ENCODE measurements at regions not wholly inside any gene's neighbourhood (a gene's known extent, or its start where the extent isn't known, plus 50 kb on each side); places are given as distances from the start of the nearest gene placed in this dataset.
"Not testable (repeated sequence)": the region's sequence is repeated elsewhere in the genome, so short reads cannot be mapped to it uniquely, and the experiment has no call there.

DNA sequence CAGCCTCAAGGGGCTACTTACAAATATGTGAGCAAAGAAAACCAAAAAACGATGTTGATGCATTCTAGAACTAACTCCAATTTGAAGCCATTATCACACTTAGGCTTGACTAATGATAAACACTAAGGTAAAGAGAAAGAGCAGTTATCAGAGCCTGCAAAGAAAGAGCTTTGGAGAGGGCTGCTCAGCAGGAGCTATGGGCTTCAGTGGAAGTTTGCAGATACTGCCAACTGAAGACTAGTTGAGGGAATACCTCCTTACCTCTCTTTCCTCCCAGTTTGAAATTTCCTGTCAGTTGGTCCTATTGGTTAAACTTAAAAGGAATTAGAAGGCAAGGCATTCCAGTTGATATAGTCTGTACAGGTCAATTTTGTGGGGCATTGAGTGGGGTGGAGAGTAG is 498.1 kb upstream of the POT1 start:
- Histone ChIP-seq H3K27ac (no peak overlapping the region), H3K36me3 (no peaks in the 10 kb centered on the region), H3K9me3 (no peaks in the 10 kb centered on the region), H3K4me3 (no peak overlapping the region), H3K27me3 (replicated peaks in 1 of 7) (no peaks in the 10 kb centered on the region), H3K4me1 (no peaks in the 10 kb centered on the region)
- TF ChIP-seq, protein P1, sequence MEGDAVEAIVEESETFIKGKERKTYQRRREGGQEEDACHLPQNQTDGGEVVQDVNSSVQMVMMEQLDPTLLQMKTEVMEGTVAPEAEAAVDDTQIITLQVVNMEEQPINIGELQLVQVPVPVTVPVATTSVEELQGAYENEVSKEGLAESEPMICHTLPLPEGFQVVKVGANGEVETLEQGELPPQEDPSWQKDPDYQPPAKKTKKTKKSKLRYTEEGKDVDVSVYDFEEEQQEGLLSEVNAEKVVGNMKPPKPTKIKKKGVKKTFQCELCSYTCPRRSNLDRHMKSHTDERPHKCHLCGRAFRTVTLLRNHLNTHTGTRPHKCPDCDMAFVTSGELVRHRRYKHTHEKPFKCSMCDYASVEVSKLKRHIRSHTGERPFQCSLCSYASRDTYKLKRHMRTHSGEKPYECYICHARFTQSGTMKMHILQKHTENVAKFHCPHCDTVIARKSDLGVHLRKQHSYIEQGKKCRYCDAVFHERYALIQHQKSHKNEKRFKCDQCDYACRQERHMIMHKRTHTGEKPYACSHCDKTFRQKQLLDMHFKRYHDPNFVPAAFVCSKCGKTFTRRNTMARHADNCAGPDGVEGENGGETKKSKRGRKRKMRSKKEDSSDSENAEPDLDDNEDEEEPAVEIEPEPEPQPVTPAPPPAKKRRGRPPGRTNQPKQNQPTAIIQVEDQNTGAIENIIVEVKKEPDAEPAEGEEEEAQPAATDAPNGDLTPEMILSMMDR (IDR thresholded peaks at IDR 0.05 in 8 of 11, conservative IDR thresholded peaks at IDR 0.05 in 3 of 11), result no peak
- TF ChIP-seq POLR2AphosphoS5 (IDR thresholded peaks at IDR 0.05), result no peak
- no peak for DNase-seq
- intact Hi-C loops (cut with DNase I; ENCODE audit: low total_unique reads), result no loop called here
- 58 to 76% (median 67%) methylated on average over 1 of the region's 1 CpG for WGBS, 5 donors

DNA sequence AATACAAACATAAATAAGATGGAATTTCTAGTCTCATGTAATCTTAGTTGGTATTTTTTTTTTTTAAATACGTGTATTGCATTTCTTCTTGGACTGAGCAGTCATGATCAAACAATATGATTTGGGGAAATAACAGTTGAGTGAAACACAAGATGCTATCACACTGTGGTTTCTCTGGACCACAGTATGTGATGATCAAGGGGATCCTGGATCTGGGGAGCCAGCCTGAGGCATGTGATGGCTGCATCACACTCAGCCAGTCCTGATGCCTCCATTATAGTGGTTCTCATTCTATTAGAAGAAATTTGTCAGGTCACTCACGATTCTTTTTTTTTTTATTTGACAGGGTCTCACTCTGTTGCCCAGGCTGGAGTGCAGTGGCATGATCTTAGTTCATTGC is 495.9 kb upstream of the POT1 start:
- intact Hi-C loops (cut with DNase I; ENCODE audit: low total_unique reads), result no loop called here
- WGBS, 5 donors, result 82 to 92% (median 84%) methylated on average over 2 of the region's 2 CpGs

DNA sequence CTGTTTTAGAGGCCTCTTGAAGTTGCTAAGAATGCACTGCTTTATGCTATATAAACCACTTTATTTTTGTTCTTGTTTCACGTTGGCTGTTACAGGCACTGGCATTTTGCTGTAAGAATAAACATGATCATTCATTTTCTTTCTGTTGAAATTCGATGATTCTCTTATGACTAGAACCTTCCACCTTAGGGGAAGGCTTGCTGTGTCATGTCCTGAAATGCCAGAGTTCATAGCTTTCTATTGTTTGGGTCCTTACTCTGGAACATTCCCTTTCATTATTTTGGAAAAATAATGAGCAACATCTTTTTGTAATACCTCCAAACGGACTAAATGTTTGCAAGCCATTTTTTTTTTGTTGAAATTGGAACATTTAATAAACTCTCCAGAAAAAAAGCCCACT is 495.1 kb upstream of the POT1 start:
- H3K36me3 ChIP-seq, result no peaks in the 10 kb centered on the region
- intact Hi-C loops (cut with DNase I; ENCODE audit: low total_unique reads), result no loop called here

More for the DNA sequence above, 495.9 kb upstream of the POT1 start:
- DNase-seq, result no peak
- TF ChIP-seq, protein P1 (IDR thresholded peaks at IDR 0.05 in 8 of 11, conservative IDR thresholded peaks at IDR 0.05 in 3 of 11), result no peak
- TF ChIP-seq POLR2AphosphoS5 (IDR thresholded peaks at IDR 0.05), result no peak
- TF ChIP-seq POLR2A (IDR thresholded peaks at IDR 0.05), result no peak
- Histone ChIP-seq H3K27ac (no peak overlapping the region), H3K9me3 (peaks cover 0 to 7% (median 0%) of the 10 kb centered on the region in 8 donors), H3K36me3 (no peaks in the 10 kb centered on the region), H3K4me1 (no peaks in the 10 kb centered on the region), H3K27me3 (replicated peaks in 1 of 7) (no peaks in the 10 kb centered on the region), H3K4me3 (no peak overlapping the region)

DNA sequence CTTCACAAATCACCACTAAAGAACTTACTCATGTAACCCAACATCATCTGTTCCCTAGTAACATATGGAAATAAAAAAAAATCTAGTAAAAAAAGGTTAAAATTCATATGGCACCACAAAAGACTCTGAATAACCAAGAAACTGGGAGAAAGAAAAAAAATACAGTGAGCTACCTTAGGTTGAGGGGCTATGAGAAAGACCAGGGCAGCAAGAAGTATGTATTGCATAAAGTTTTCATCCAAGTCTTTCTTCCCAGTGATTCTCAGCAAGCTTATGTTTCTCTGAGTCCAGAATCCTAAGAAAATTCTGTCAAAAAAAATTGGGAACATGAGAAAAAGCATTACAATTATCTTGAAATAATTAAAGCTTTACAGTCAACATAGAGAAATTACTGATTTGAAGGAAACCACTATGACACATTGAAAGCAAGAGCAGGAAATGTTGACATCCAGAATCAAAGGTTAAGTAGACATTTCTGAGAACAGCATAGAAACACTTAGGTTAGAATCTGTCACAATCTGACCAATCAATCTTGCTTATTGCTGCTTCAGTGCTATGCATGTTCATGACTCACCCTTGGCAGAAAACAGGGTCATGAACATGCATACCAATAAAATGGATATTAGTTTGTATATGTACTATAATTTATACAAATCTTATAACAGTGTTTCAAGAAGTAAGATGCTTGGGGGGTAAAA is 494.0 kb upstream of the POT1 start:
- Histone ChIP-seq H3K36me3 (no peaks in the 10 kb centered on the region), H3K4me1 (no peaks in the 10 kb centered on the region), H3K4me3 (no peak overlapping the region), H3K9me3 (peaks cover 0 to 12% (median 0%) of the 10 kb centered on the region in 8 donors), H3K27ac (no peak overlapping the region), H3K27me3 (replicated peaks in 1 of 7) (no peaks in the 10 kb centered on the region)
- no peak for DNase-seq
- intact Hi-C loops (cut with DNase I; ENCODE audit: low total_unique reads), result no loop called here
- TF ChIP-seq, protein P1 (IDR thresholded peaks at IDR 0.05 in 8 of 11, conservative IDR thresholded peaks at IDR 0.05 in 3 of 11), result no peak
- no peak for TF ChIP-seq POLR2AphosphoS5 (IDR thresholded peaks at IDR 0.05)
- TF ChIP-seq POLR2A (IDR thresholded peaks at IDR 0.05), result no peak

More for the DNA sequence above, 495.1 kb upstream of the POT1 start:
- no peak for DNase-seq
- Histone ChIP-seq H3K27ac (no peak overlapping the region), H3K4me3 (no peak overlapping the region), H3K9me3 (peaks cover 0 to 7% (median 0%) of the 10 kb centered on the region in 8 donors), H3K4me1 (no peaks in the 10 kb centered on the region), H3K27me3 (replicated peaks in 1 of 7) (no peaks in the 10 kb centered on the region)
- no peak for TF ChIP-seq POLR2A (IDR thresholded peaks at IDR 0.05)
- TF ChIP-seq, protein P1 (IDR thresholded peaks at IDR 0.05 in 8 of 11, conservative IDR thresholded peaks at IDR 0.05 in 3 of 11), result no peak
- TF ChIP-seq POLR2AphosphoS5 (IDR thresholded peaks at IDR 0.05), result no peak
- WGBS, 5 donors, result 51 to 73% (median 62%) methylated on average over 3 of the region's 3 CpGs

DNA sequence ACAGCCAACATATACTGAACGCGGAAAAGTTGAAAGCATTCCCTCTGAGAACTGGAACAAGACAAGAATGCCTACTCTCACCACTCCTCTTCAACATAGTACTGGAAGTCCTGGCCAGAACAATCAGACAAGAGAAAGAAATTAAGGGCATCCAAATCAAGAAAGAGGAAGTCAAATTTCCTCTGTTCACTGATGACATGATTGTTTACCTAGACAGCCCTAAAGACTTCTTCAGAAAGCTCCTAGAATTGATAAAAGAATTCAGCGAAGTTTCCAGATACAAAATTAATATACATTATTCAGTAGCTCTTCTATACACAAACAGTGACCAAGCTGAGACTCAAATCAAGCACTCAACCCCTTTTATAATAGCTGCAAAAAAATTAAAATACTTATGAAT is 491.8 kb upstream of the POT1 start:
- H3K36me3 ChIP-seq; H3K4me1 ChIP-seq; H3K27me3 ChIP-seq (replicated peaks in 1 of 7); H3K4me3 ChIP-seq; DNase-seq; intact Hi-C loops (cut with DNase I; ENCODE audit: low total_unique reads); H3K27ac ChIP-seq: not testable (repeated sequence)
- peaks cover 0 to 19% (median 3%) of the 10 kb centered on the region in 8 donors for H3K9me3 ChIP-seq
- 77 to 97% (median 90%) methylated on average over 3 of the region's 3 CpGs for WGBS, 5 donors

All from spleen (tissue), 11 donors.